ENCODE measurements at regions not wholly inside any gene's neighbourhood (a gene's known extent, or its start where the extent isn't known, plus 50 kb on each side); places are given as distances from the start of the nearest gene placed in this dataset.
"Not testable (repeated sequence)": the region's sequence is repeated elsewhere in the genome, so short reads cannot be mapped to it uniquely, and the experiment has no call there.

GRCh38 chr6:134778431-134778830, 171.5 kb downstream of the ALDH8A1 start:
- Histone ChIP-seq H3K4me1 (ENCODE audit: insufficient read depth, low read length) (no peaks in the 10 kb centered on the region), H3K9me3 (ENCODE audit: low read depth, low read length) (no peaks in the 10 kb centered on the region), H3K4me3 (ENCODE audit: low read length) (no peak overlapping the region), H3K27me3 (ENCODE audit: insufficient read depth, low read length) (no peaks in the 10 kb centered on the region)

GRCh38 chr6:134774201-134774638, 175.7 kb downstream of the ALDH8A1 start:
- Histone ChIP-seq H3K4me3 (ENCODE audit: low read length) (no peak overlapping the region), H3K27me3 (ENCODE audit: insufficient read depth, low read length) (no peaks in the 10 kb centered on the region), H3K4me1 (ENCODE audit: insufficient read depth, low read length) (no peaks in the 10 kb centered on the region), H3K9me3 (ENCODE audit: low read depth, low read length) (no peaks in the 10 kb centered on the region)

GRCh38 chr6:134772671-134773360, 177.1 kb downstream of the ALDH8A1 start:
- no peaks in the 10 kb centered on the region for H3K27me3 ChIP-seq (ENCODE audit: insufficient read depth, low read length)
- H3K9me3 ChIP-seq (ENCODE audit: low read depth, low read length): no peaks in the 10 kb centered on the region
- H3K4me1 ChIP-seq (ENCODE audit: insufficient read depth, low read length): no peaks in the 10 kb centered on the region
- no peak overlapping the region for H3K4me3 ChIP-seq (ENCODE audit: low read length)

- Histone ChIP-seq H3K4me1 (ENCODE audit: insufficient read depth, low read length) (no peaks in the 10 kb centered on the region), H3K27me3 (ENCODE audit: insufficient read depth, low read length) (no peaks in the 10 kb centered on the region), H3K9me3 (ENCODE audit: low read depth, low read length) (no peaks in the 10 kb centered on the region), H3K4me3 (ENCODE audit: low read length) (no peak overlapping the region)
Observed at GRCh38 chr6:134768931-134769330, 181.0 kb downstream of the ALDH8A1 start.

- no peak overlapping the region for H3K4me3 ChIP-seq (ENCODE audit: low read length)
- H3K27me3 ChIP-seq (ENCODE audit: insufficient read depth, low read length): no peaks in the 10 kb centered on the region
- H3K9me3 ChIP-seq (ENCODE audit: low read depth, low read length): no peaks in the 10 kb centered on the region
- H3K4me1 ChIP-seq (ENCODE audit: insufficient read depth, low read length): no peaks in the 10 kb centered on the region
Observed at GRCh38 chr6:134766497-134766896, 183.4 kb downstream of the ALDH8A1 start.

- H3K4me3 ChIP-seq (ENCODE audit: low read length): no peak overlapping the region
- H3K4me1 ChIP-seq (ENCODE audit: insufficient read depth, low read length): no peaks in the 10 kb centered on the region
- H3K27me3 ChIP-seq (ENCODE audit: insufficient read depth, low read length): no peaks in the 10 kb centered on the region
- H3K9me3 ChIP-seq (ENCODE audit: low read depth, low read length): no peaks in the 10 kb centered on the region
Observed at GRCh38 chr6:134764741-134765140, 185.2 kb downstream of the ALDH8A1 start.

GRCh38 chr6:134763575-134763974, 186.3 kb downstream of the ALDH8A1 start:
- H3K4me1 ChIP-seq (ENCODE audit: insufficient read depth, low read length); H3K9me3 ChIP-seq (ENCODE audit: low read depth, low read length); H3K27me3 ChIP-seq (ENCODE audit: insufficient read depth, low read length); H3K4me3 ChIP-seq (ENCODE audit: low read length): not testable (repeated sequence)

- no peaks in the 10 kb centered on the region for H3K27me3 ChIP-seq (ENCODE audit: insufficient read depth, low read length)
- H3K4me3 ChIP-seq (ENCODE audit: low read length): no peak overlapping the region
- H3K9me3 ChIP-seq (ENCODE audit: low read depth, low read length): no peaks in the 10 kb centered on the region
- no peaks in the 10 kb centered on the region for H3K4me1 ChIP-seq (ENCODE audit: insufficient read depth, low read length)
Observed at GRCh38 chr6:134758621-134759020, 191.3 kb downstream of the ALDH8A1 start.

- Histone ChIP-seq H3K4me1 (ENCODE audit: insufficient read depth, low read length) (no peaks in the 10 kb centered on the region), H3K9me3 (ENCODE audit: low read depth, low read length) (no peaks in the 10 kb centered on the region), H3K4me3 (ENCODE audit: low read length) (no peak overlapping the region), H3K27me3 (ENCODE audit: insufficient read depth, low read length) (no peaks in the 10 kb centered on the region)
Observed at GRCh38 chr6:134757911-134758361, 192.0 kb downstream of the ALDH8A1 start.

GRCh38 chr6:134756374-134757025, 193.4 kb downstream of the ALDH8A1 start:
- Histone ChIP-seq H3K4me3 (ENCODE audit: low read length) (no peak overlapping the region), H3K4me1 (ENCODE audit: insufficient read depth, low read length) (no peaks in the 10 kb centered on the region)

GRCh38 chr6:134754013-134754690, 195.7 kb downstream of the ALDH8A1 start:
- Histone ChIP-seq H3K4me3 (ENCODE audit: low read length) (no peak overlapping the region), H3K27me3 (ENCODE audit: insufficient read depth, low read length) (no peaks in the 10 kb centered on the region), H3K9me3 (ENCODE audit: low read depth, low read length) (no peaks in the 10 kb centered on the region)

More at GRCh38 chr6:134756374-134757025, 193.4 kb downstream of the ALDH8A1 start:
- H3K27me3 ChIP-seq (ENCODE audit: insufficient read depth, low read length): no peaks in the 10 kb centered on the region
- no peaks in the 10 kb centered on the region for H3K9me3 ChIP-seq (ENCODE audit: low read depth, low read length)

GRCh38 chr6:134753001-134753400, 196.9 kb downstream of the ALDH8A1 start:
- no peaks in the 10 kb centered on the region for H3K4me1 ChIP-seq (ENCODE audit: insufficient read depth, low read length)
- no peak overlapping the region for H3K4me3 ChIP-seq (ENCODE audit: low read length)
- H3K27me3 ChIP-seq (ENCODE audit: insufficient read depth, low read length): no peaks in the 10 kb centered on the region
- no peaks in the 10 kb centered on the region for H3K9me3 ChIP-seq (ENCODE audit: low read depth, low read length)

More at GRCh38 chr6:134754013-134754690, 195.7 kb downstream of the ALDH8A1 start:
- no peaks in the 10 kb centered on the region for H3K4me1 ChIP-seq (ENCODE audit: insufficient read depth, low read length)

- Histone ChIP-seq H3K27me3 (ENCODE audit: insufficient read depth, low read length) (peaks cover under 1% of the 10 kb centered on the region), H3K4me3 (ENCODE audit: low read length) (no peak overlapping the region), H3K4me1 (ENCODE audit: insufficient read depth, low read length) (no peaks in the 10 kb centered on the region), H3K9me3 (ENCODE audit: low read depth, low read length) (no peaks in the 10 kb centered on the region)
Observed at GRCh38 chr6:134752445-134752844, 197.5 kb downstream of the ALDH8A1 start.

GRCh38 chr6:134750669-134751068, 199.2 kb downstream of the ALDH8A1 start:
- no peaks in the 10 kb centered on the region for H3K4me1 ChIP-seq (ENCODE audit: insufficient read depth, low read length)
- H3K9me3 ChIP-seq (ENCODE audit: low read depth, low read length): no peaks in the 10 kb centered on the region
- no peak overlapping the region for H3K4me3 ChIP-seq (ENCODE audit: low read length)
- H3K27me3 ChIP-seq (ENCODE audit: insufficient read depth, low read length): peaks cover 4% of the 10 kb centered on the region

- peaks cover 7% of the 10 kb centered on the region for H3K27me3 ChIP-seq (ENCODE audit: insufficient read depth, low read length)
- H3K9me3 ChIP-seq (ENCODE audit: low read depth, low read length): no peaks in the 10 kb centered on the region
- H3K4me1 ChIP-seq (ENCODE audit: insufficient read depth, low read length): no peaks in the 10 kb centered on the region
- no peak overlapping the region for H3K4me3 ChIP-seq (ENCODE audit: low read length)
Observed at GRCh38 chr6:134748484-134748883, 201.4 kb downstream of the ALDH8A1 start.
